Endodermal cell (in vitro differentiated cells): ENCODE measurements at regions not wholly inside any gene's neighbourhood (a gene's known extent, or its start where the extent isn't known, plus 50 kb on each side); places are given as distances from the start of the nearest gene placed in this dataset.

ENCODE experiments used
- DNase-seq: peaks from one replicate; pipeline ENCODE4 v3.0.0-alpha.2; 2017
- H3K27ac ChIP-seq: 2 replicates; pipeline ENCODE4 v1.5.1; 2013; ENCODE audit warnings: mild to moderate bottlenecking, low read depth, low read length, moderate library complexity
- H3K27me3 ChIP-seq: 2 replicates; pipeline ENCODE4 v1.6.1; 2013; ENCODE audit warnings: mild to moderate bottlenecking, low read length, moderate library complexity; ENCODE audit not compliant: insufficient read depth, control insufficient read depth, poor library complexity, severe bottlenecking
- H3K36me3 ChIP-seq: 2 replicates; pipeline ENCODE4 v1.7.0; 2013; ENCODE audit warnings: mild to moderate bottlenecking, low read length, moderate library complexity; ENCODE audit not compliant: control insufficient read depth, insufficient read depth
- H3K4me1 ChIP-seq: one replicate; pipeline ENCODE4 v1.7.0; 2013; ENCODE audit warnings: low read length; ENCODE audit not compliant: control insufficient read depth, insufficient read depth
- H3K4me3 ChIP-seq: 2 replicates; pipeline ENCODE4 v1.5.1; 2013; ENCODE audit warnings: mild to moderate bottlenecking, low read length, moderate library complexity
- H3K9ac ChIP-seq: 2 replicates; pipeline ENCODE4 v1.6.1; 2013; ENCODE audit warnings: mild to moderate bottlenecking, low read length, moderate library complexity; ENCODE audit not compliant: poor library complexity, severe bottlenecking; ENCODE audit errors: extremely low read depth
- H3K9me3 ChIP-seq: 2 replicates; pipeline ENCODE4 v1.6.1; 2013; ENCODE audit warnings: mild to moderate bottlenecking, low read length, moderate library complexity; ENCODE audit not compliant: control insufficient read depth
- H3K27ac Mint-ChIP-seq: 2 replicates; pipeline ENCODE4 v1.8.0; 2020; ENCODE audit warnings: mixed read lengths
- H3K27me3 Mint-ChIP-seq: 2 replicates; pipeline ENCODE4 v1.8.0; 2021; ENCODE audit warnings: mild to moderate bottlenecking, mixed read lengths; ENCODE audit not compliant: insufficient read depth
- H3K36me3 Mint-ChIP-seq: 2 replicates; pipeline ENCODE4 v1.8.0; 2020; ENCODE audit warnings: low read depth, mixed read lengths
- H3K4me1 Mint-ChIP-seq: 2 replicates; pipeline ENCODE4 v1.8.0; 2020; ENCODE audit warnings: mixed read lengths
- H3K4me3 Mint-ChIP-seq: 2 replicates; pipeline ENCODE4 v1.8.0; 2020; ENCODE audit warnings: mild to moderate bottlenecking, moderate library complexity, mixed read lengths
- H3K9me3 Mint-ChIP-seq: 2 replicates; pipeline ENCODE4 v1.8.0; 2020; ENCODE audit warnings: mild to moderate bottlenecking, mixed read lengths
- WGBS, 2 experiments: methylation state at CpG; one replicate each; pipeline versions ENCODE4 v1.1.5 to v1.1.7; 2013; ENCODE audit warnings: missing lambda C conversion rate in 2 of 2, mixed read lengths in 1 of 2; ENCODE audit not compliant: insufficient coverage in 1 of 2, insufficient read length in 1 of 2; 5-methylcytosine and 5-hydroxymethylcytosine counted together
- TF ChIP-seq, protein P1 (sequence below): fragments of 200-600 bp; sonication (generic); conservative IDR thresholded peaks from 2 replicates; pipeline ENCODE4 v1.5.0; 2021; ENCODE audit warnings: antibody characterized with exemption, mild to moderate bottlenecking

DNA sequence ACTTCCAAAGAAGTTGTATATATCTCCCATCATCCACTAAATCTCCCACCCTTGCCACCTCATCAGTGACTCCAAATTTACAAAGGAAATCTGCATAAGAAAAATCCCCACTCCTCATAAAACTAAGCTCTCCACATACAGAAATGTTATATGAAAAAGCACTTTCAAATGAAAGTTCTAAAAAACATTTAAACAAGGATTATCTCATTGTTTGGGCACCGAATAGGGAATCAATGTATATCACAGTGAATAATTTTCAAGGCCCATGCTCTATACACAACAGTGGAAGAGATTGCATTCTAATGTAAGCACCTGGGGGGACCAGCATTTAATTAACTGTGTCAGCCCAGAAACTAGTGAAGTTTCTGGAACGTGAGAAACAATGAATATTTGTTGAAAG, 70.1 kb downstream of the OSR1 start:
- H3K27ac ChIP-seq = no peak overlapping the region
- H3K4me3 ChIP-seq = no peak overlapping the region
- H3K9me3 ChIP-seq = no peaks in the 10 kb centered on the region
- WGBS, 2 experiments = 48 to 50% methylated on average over 2 of the region's 2 CpGs
- no peaks in the 10 kb centered on the region for H3K27me3 ChIP-seq
- Mint-ChIP-seq H3K36me3 (no peaks in the 10 kb centered on the region), H3K4me3 (no peak overlapping the region), H3K27ac (no peak overlapping the region), H3K27me3 (no peaks in the 10 kb centered on the region), H3K9me3 (no peaks in the 10 kb centered on the region), H3K4me1 (no peaks in the 10 kb centered on the region)
- DNase-seq = no peak
- H3K36me3 ChIP-seq = no peaks in the 10 kb centered on the region
- H3K4me1 ChIP-seq = no peaks in the 10 kb centered on the region
- TF ChIP-seq, protein P1, sequence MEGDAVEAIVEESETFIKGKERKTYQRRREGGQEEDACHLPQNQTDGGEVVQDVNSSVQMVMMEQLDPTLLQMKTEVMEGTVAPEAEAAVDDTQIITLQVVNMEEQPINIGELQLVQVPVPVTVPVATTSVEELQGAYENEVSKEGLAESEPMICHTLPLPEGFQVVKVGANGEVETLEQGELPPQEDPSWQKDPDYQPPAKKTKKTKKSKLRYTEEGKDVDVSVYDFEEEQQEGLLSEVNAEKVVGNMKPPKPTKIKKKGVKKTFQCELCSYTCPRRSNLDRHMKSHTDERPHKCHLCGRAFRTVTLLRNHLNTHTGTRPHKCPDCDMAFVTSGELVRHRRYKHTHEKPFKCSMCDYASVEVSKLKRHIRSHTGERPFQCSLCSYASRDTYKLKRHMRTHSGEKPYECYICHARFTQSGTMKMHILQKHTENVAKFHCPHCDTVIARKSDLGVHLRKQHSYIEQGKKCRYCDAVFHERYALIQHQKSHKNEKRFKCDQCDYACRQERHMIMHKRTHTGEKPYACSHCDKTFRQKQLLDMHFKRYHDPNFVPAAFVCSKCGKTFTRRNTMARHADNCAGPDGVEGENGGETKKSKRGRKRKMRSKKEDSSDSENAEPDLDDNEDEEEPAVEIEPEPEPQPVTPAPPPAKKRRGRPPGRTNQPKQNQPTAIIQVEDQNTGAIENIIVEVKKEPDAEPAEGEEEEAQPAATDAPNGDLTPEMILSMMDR = no peak
- no peak overlapping the region for H3K9ac ChIP-seq

GRCh38 chr2:19287324-19287723, 71.1 kb downstream of the OSR1 start:
- H3K4me1 ChIP-seq = no peaks in the 10 kb centered on the region
- H3K36me3 ChIP-seq = no peaks in the 10 kb centered on the region
- WGBS, 2 experiments = 92% methylated on average over 1 of the region's 1 CpG; no CpG with 5 or more reads in 1 of the 2 experiments
- H3K27ac ChIP-seq = no peak overlapping the region
- no peak overlapping the region for H3K4me3 ChIP-seq
- H3K4me1 Mint-ChIP-seq = no peaks in the 10 kb centered on the region
- no peaks in the 10 kb centered on the region for H3K27me3 Mint-ChIP-seq
- H3K4me3 Mint-ChIP-seq = no peak overlapping the region
- H3K27me3 ChIP-seq = no peaks in the 10 kb centered on the region
- TF ChIP-seq, protein P1 = no peak
- H3K9me3 ChIP-seq = no peaks in the 10 kb centered on the region
- no peak overlapping the region for H3K9ac ChIP-seq
- no peak overlapping the region for H3K27ac Mint-ChIP-seq
- no peak for DNase-seq
- H3K36me3 Mint-ChIP-seq = no peaks in the 10 kb centered on the region
- no peaks in the 10 kb centered on the region for H3K9me3 Mint-ChIP-seq

DNA sequence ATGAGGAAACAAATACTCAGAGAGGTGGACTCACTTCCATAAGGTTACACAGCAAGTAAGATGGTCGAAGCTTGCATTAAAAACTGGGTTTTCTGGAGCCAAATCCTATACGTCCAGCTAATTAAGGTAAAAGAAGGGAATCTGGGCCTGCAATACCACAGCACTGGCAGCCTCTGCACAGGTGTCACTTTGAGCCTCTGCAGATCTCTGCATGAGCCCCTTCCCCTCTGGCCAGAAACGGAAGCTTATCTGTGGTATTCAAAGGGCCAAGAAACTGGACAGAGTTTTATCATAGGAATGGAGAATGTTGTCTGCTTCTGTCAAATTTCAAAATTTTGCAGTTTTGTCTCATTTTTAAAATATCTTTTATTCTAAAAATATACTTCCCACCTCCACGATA, 76.1 kb downstream of the OSR1 start:
- Mint-ChIP-seq H3K27me3 (no peaks in the 10 kb centered on the region), H3K4me1 (no peaks in the 10 kb centered on the region), H3K4me3 (no peak overlapping the region), H3K9me3 (peaks cover 6% of the 10 kb centered on the region), H3K27ac (no peak overlapping the region), H3K36me3 (no peaks in the 10 kb centered on the region)
- TF ChIP-seq, protein P1 = no peak
- Histone ChIP-seq H3K4me3 (no peak overlapping the region), H3K4me1 (no peaks in the 10 kb centered on the region), H3K9ac (no peak overlapping the region), H3K9me3 (no peaks in the 10 kb centered on the region), H3K36me3 (no peaks in the 10 kb centered on the region), H3K27me3 (no peaks in the 10 kb centered on the region), H3K27ac (no peak overlapping the region)
- no peak for DNase-seq
- WGBS, 2 experiments = 80 to 92% methylated on average over 1 to 4 of the region's 4 CpGs
